Keratinocyte (primary cell): ENCODE measurements at regions not wholly inside any gene's neighbourhood (a gene's known extent, or its start where the extent isn't known, plus 50 kb on each side); places are given as distances from the start of the nearest gene placed in this dataset.

ENCODE experiments used
- CTCF ChIP-seq, 3 experiments: IDR thresholded peaks in 1 of 3; conservative IDR thresholded peaks in 1 of 3; optimal IDR thresholded peaks in 1 of 3; 2 replicates in 2 of 3; 3 replicates in 1 of 3; pipeline versions ENCODE3 to v1.5.1; 2011; ENCODE audit warnings: low read length in 3 of 3, mild to moderate bottlenecking in 3 of 3, moderate library complexity in 2 of 3, control low read depth in 1 of 3, inconsistent platforms in 1 of 3; ENCODE audit not compliant: insufficient read depth in 2 of 3; ENCODE audit errors: extremely low read depth in 1 of 3
- EZH2 ChIP-seq: IDR thresholded peaks from one replicate; pipeline ENCODE4 v1.6.1; 2012; ENCODE audit warnings: inconsistent platforms, mild to moderate bottlenecking, low read length, moderate library complexity

- no peak for TF ChIP-seq CTCF (optimal IDR thresholded peaks at IDR 0.05 in 1 of 3, IDR thresholded peaks at IDR 0.05 in 1 of 3, conservative IDR thresholded peaks at IDR 0.05 in 1 of 3; ENCODE audit: extremely low read depth in 1 of 3, insufficient read depth in 2 of 3, low read length in 3 of 3)
- TF ChIP-seq EZH2: no peak
Observed at GRCh38 chr15:35721751-35722150, 175.8 kb upstream of the DPH6 start.
